GM12892 (cell line): ENCODE measurements at regions not wholly inside any gene's neighbourhood (a gene's known extent, or its start where the extent isn't known, plus 50 kb on each side); places are given as distances from the start of the nearest gene placed in this dataset.

ENCODE experiments used
- POLR2A ChIP-seq: IDR thresholded peaks from 2 replicates; pipeline ENCODE4 v1.6.1; 2011; ENCODE audit warnings: low read depth, low read length, control low read depth
- POLR2AphosphoS5 ChIP-seq: IDR thresholded peaks from 2 replicates; pipeline ENCODE4 v1.6.1; 2011; ENCODE audit warnings: low read depth, low read length, control low read depth
- TAF1 ChIP-seq: IDR thresholded peaks from 2 replicates; pipeline ENCODE4 v1.6.1; 2011; ENCODE audit warnings: low read depth, mild to moderate bottlenecking, control low read depth, low read length, borderline replicate concordance

- no peak for TF ChIP-seq POLR2A
- no peak for TF ChIP-seq TAF1
- TF ChIP-seq POLR2AphosphoS5: no peak
These were observed 1213.2 kb downstream of the NLGN4X start for GRCh38 chrX:5015451-5015850.
